ELR (cell line): ENCODE measurements at regions not wholly inside any gene's neighbourhood (a gene's known extent, or its start where the extent isn't known, plus 50 kb on each side); places are given as distances from the start of the nearest gene placed in this dataset.

ENCODE experiments used
- DNase-seq: peaks from one replicate; pipeline ENCODE4 v3.0.0-alpha.2; 2015; ENCODE audit warnings: low read depth

DNA sequence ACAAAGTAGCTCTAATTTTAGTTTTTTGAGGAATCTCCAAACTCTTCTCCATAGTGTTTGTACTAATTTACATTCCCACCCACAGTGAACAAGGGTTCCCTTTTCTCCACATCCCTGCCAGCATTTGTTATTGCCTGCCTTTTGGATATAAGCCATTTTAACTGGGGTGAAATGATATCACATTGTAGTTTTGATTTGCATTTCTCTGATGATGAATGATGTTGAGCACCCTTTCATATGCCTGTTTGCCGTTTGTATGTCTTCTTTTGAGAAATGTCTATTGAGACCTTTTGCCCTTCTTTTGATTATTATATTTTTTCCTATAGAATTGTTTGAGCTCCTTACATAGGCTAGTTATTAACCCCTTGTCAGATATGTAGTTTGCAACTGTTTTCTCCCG is 239.9 kb upstream of the TPM1 start:
- no peak for DNase-seq

- DNase-seq: no peak
Measured at GRCh38 chr15:62803856-62804400, 238.6 kb upstream of the TPM1 start.

DNA sequence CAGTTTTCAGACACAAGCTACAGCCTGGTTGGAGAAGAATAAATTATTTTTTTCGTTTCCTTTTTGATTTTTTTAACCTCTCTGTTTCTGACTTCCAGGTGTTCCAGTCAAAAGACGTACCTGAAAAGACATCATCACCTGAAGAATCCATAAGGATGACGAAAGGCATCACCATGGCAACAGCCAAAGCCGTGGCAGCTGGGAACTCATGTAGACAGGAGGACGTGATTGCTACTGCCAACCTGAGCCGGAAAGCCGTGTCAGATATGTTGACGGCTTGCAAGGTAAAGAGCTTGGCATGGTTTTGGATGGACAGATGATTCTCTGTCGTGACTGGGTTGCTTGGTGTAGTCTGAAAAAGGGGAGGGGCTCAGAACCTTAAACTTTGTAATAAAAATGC is 237.0 kb upstream of the TPM1 start:
- DNase-seq: no peak

GRCh38 chr15:62807539-62808130 is 234.9 kb upstream of the TPM1 start:
- DNase-seq: no peak

GRCh38 chr15:62809115-62809967 is 233.2 kb upstream of the TPM1 start:
- DNase-seq: peak; percentile 77

GRCh38 chr15:62809968-62810260 is 232.6 kb upstream of the TPM1 start:
- DNase-seq: no peak

- no peak for DNase-seq
Measured at GRCh38 chr15:62812515-62812835, 230.1 kb upstream of the TPM1 start.

- no peak for DNase-seq
Measured at GRCh38 chr15:62816342-62817069, 226.0 kb upstream of the TPM1 start.

DNA sequence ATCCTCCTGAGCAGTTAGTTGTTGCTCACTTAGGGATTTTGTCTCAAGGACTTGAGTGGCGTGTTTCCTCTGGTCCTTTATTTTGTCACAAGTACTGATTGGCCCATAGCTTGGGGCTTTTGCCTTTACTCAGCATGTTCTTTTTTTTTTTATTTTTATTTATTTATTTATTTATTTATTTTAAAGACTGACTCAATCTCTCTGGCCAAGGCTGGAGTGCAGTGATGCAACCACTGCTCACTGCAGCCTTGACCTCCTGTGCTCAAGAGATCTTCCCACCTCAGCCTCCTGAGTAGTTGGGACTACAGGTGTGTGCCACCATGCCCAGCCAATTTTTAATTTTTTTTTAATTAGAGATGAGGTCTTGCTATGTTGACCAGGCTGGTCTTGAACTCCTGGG is 223.9 kb upstream of the TPM1 start:
- peak; percentile 12 for DNase-seq

GRCh38 chr15:62821384-62822131 is 221.0 kb upstream of the TPM1 start:
- no peak for DNase-seq

DNA sequence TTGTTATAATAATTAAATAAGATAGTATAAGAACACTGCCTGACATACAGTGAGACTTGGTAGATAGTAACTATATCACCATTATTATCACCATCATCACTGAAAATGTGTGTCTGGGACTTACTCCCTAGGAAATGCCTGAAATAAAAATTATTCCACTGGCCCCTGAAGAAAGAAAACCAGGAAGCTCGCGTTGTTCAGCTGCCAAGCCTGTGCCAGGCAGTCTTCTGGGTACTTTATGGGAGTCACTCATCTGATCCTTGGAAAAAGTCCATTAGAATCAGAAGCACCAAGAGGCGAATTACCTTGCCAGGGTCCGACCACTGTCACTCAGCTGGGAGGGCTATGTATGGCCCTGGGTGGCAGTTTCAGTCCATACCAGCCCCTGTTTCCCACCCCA is 220.3 kb upstream of the TPM1 start:
- DNase-seq: no peak

DNA sequence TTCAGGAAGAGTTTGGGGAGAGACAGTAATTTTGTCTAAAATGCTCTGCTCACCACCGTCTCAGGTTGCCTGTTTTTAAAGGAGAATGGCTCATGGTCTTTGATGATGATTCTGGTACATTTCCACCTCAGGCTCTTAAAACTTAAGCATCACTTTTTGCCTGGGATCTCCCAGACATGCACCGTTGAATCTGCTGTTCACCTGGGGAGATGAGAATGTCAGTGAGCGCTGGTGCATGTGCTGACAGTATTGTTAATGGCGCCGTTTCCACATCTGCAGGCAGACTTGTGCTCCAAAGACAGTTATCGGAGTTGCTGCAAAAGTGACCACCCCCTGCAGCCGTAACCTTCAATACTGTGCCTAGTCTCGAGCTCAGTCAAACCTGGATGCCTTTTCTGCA is 219.0 kb upstream of the TPM1 start:
- DNase-seq: no peak

- peak; percentile 86 for DNase-seq
Measured at GRCh38 chr15:62824111-62825015, 218.2 kb upstream of the TPM1 start.

DNA sequence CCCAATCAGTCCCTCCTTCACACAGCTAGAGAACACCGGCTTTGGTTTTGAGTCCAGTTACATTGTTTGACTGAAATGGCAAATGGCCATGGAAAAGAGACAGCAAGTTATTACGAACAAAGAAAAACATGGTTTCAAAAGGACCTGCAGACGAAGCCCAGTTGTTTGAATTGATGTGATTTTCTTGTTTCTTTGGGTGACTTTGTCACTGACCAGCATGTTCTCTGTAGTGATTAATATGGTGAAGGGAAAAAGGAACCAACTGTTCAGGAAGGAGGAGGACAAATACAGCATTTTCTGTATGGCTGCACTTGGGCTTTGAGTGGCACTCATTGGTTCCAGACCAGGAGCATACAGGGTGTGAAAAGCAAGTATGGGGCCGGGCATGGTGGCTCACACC is 217.4 kb upstream of the TPM1 start:
- DNase-seq: no peak

DNA sequence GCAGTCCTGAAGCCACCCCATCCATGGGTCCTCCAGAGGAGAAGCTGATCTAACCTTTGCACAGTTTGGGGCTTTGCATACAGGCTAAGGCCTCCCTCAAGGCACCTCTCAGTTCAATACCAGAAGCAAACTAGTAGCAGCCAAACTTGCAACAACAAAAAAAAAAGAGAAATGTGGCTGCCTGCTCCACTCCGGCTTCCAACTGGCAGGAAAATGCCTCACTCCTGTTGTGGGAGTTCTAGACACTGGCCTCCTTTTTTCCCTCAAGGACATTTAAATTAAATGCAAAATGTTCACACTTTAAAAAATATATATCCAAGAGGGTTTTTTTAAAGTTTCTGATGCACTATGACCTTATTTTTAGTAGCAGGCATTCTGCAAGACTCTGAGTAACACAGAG is 216.0 kb upstream of the TPM1 start:
- DNase-seq: no peak

GRCh38 chr15:62828364-62828763 is 214.2 kb upstream of the TPM1 start:
- DNase-seq: no peak

- DNase-seq: no peak
Measured at GRCh38 chr15:62832231-62832630, 210.3 kb upstream of the TPM1 start.

DNA sequence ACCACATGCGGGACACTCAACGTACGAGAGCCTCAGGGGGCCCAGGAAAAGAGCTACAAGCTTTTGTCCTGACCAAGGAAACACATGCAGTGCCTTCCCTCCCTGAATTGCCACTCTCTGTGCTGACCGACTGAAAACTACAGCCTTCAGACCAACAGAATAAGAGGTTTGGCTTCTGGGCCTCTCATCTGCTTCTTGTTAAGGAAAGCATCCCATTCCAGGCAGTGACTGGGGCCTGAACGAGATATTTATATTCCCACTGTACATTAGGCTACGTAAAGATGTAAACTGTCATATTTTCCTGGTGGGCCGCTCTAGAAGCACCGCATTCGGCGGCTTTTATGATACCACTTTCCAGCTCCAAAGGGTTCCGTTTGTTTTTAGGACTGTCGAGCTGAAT is 208.9 kb upstream of the TPM1 start:
- no peak for DNase-seq

GRCh38 chr15:62834686-62835329 is 207.7 kb upstream of the TPM1 start:
- DNase-seq: no peak

GRCh38 chr15:62835351-62835750 is 207.2 kb upstream of the TPM1 start:
- no peak for DNase-seq

DNA sequence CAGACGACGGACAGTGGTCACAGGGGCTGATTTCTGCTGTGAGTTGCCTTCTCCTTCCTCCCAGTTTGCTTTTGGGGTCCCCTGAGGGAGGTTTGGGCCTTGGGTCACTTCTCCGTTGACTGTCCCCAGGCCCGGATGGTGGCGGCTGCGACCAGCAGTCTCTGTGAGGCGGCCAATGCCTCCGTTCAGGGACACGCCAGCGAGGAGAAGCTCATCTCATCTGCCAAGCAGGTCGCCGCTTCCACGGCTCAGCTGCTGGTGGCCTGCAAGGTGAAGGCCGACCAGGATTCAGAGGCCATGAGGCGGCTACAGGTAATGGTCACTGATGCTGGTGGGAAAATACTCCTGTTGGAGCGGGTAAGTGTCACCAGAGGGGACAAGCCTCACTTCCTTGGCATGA is 206.8 kb upstream of the TPM1 start:
- DNase-seq: no peak
